ENCODE measurements at regions not wholly inside any gene's neighbourhood (a gene's known extent, or its start where the extent isn't known, plus 50 kb on each side); places are given as distances from the start of the nearest gene placed in this dataset.
"Not testable (repeated sequence)": the region's sequence is repeated elsewhere in the genome, so short reads cannot be mapped to it uniquely, and the experiment has no call there.

DNA sequence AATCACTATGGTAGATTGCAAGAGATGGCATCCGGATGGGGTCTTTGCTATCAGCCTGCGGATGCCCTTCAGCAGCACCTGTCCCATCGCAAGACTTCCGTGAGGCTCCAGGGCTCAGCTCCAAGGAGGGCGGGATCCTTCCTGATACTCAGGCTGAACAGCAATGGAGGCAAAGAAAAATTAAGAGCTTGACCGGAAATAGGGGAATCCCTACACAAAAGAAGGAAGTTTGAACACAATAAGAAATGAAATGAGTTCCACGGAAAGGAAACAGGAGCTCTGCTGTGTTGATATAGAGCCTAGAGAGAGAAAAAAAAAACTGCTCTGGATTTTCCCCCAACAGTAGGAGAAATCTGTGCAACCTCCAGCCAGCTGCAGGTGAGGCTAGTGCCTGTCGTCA, 91.9 kb downstream of the ARL4C start:
- no peak for FAIRE-seq
- no peak for DNase-seq (ENCODE audit: insufficient read length)
- TF ChIP-seq TAF1 (IDR thresholded peaks at IDR 0.05; ENCODE audit: borderline replicate concordance, low read depth, low read length) = no peak
- no peak for TF ChIP-seq POLR2A (IDR thresholded peaks at IDR 0.05; ENCODE audit: low read depth, low read length)
- TF ChIP-seq POLR2AphosphoS5 (IDR thresholded peaks at IDR 0.05; ENCODE audit: low read depth, low read length) = no peak

DNA sequence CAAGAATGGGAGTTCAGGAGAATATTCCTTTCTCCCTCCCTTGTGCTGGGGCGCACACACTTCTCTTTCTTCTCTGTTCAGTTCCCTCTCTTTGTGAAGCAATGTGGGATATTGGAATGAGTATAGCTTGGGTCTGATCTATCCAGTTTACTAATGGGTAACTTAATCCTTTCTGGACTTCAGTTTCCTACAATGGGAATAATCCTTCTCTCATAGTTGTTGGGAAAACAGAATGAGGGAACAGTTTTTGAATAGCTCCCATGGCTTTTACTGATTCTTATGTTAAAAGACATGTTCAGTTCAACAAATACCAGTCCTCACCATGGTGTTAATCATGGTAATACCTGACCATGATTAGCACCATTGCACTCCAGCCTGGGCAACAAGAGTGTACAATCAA, 93.1 kb downstream of the ARL4C start:
- no peak for TF ChIP-seq POLR2A (IDR thresholded peaks at IDR 0.05; ENCODE audit: low read depth, low read length)
- no peak for TF ChIP-seq POLR2AphosphoS5 (IDR thresholded peaks at IDR 0.05; ENCODE audit: low read depth, low read length)
- no peak for TF ChIP-seq TAF1 (IDR thresholded peaks at IDR 0.05; ENCODE audit: borderline replicate concordance, low read depth, low read length)
- FAIRE-seq (no peak), DNase-seq (ENCODE audit: insufficient read length) (no peak)

DNA sequence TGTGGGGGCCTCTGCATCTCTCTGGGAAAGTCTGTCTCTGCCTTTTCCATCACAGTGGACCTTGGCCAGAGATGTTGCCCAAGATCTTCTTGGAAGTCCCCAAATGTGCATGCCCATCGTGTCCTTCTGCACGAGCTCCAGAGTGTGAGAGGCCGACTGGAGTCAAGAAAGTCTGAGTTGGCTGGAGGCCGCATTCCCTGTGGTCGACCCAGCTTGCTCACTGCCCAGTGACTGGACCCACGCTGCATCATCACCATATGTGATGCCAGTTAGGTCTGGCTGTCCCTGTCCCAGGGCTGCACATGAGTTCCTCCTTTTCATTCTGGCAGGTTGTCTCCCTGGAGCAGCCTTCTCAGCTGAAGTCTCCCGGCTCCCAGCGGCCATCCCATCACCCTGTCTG, 93.8 kb downstream of the ARL4C start:
- DNase-seq (ENCODE audit: insufficient read length) (no peak), FAIRE-seq (no peak)
- no peak for TF ChIP-seq POLR2A (IDR thresholded peaks at IDR 0.05; ENCODE audit: low read depth, low read length)
- no peak for TF ChIP-seq POLR2AphosphoS5 (IDR thresholded peaks at IDR 0.05; ENCODE audit: low read depth, low read length)
- no peak for TF ChIP-seq TAF1 (IDR thresholded peaks at IDR 0.05; ENCODE audit: borderline replicate concordance, low read depth, low read length)

DNA sequence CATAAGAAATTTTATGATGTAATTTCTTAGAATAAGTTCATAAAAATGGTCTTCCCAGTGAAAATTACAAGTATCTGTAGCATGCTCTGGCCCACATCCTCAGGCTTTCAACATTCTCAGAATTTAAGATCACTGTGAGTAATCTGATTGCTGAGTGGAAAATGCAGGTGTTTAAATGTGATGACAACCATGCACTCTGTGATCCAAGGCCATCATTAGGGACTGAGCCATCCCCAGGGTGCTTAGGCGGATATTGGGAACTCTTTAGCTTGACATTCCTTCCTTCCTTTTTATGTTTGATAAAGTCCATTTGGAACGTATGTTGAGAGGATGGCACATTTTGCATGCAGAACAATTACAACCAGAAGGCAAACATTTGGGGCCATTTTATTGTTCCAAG, 95.5 kb downstream of the ARL4C start:
- no peak for FAIRE-seq

DNA sequence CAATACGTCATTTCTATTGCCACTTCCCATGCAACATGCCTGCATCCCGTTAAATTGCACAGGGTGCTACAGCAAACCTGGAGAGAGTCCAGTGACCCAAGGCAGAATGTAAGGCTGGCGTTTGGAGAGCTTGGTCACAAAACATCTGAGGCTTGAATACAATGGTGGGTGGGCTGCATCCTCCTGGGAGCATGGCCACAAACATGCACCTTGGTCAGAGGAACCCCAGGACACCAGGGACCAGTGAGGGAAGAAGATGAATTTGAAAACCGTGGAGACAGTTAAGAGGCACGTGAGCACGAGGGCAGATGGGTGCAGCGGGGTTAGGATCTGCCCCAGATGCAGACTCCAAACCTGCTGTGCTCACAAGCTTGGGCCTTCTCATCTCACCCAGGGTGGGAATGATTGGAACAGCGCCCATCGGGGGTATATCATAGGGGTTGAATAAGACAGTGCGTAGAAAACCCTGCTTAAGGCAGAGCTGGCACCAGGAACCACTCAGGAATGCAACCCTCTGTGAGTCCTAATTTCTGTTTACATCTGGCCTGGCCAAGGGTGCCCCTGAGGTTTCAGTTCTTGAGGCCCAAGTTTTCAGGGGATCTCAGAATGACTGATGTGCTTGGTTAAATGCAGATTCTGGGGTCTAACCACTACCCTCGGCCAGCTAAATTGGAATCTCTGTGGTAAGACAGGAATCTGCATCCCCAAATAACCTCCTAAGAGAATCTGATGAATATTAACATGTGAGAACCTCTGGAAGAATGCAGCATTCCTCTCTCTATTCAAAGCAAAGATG, 97.2 kb downstream of the ARL4C start:
- DNase-seq (ENCODE audit: insufficient read length) = no peak
- TF ChIP-seq TAF1 (IDR thresholded peaks at IDR 0.05; ENCODE audit: borderline replicate concordance, low read depth, low read length) = no peak
- no peak for TF ChIP-seq POLR2AphosphoS5 (IDR thresholded peaks at IDR 0.05; ENCODE audit: low read depth, low read length)
- no peak for TF ChIP-seq POLR2A (IDR thresholded peaks at IDR 0.05; ENCODE audit: low read depth, low read length)
- no peak for FAIRE-seq

More for the DNA sequence above, 95.5 kb downstream of the ARL4C start:
- no peak for DNase-seq (ENCODE audit: insufficient read length)
- no peak for TF ChIP-seq TAF1 (IDR thresholded peaks at IDR 0.05; ENCODE audit: borderline replicate concordance, low read depth, low read length)
- TF ChIP-seq POLR2AphosphoS5 (IDR thresholded peaks at IDR 0.05; ENCODE audit: low read depth, low read length) = no peak
- TF ChIP-seq POLR2A (IDR thresholded peaks at IDR 0.05; ENCODE audit: low read depth, low read length) = no peak

DNA sequence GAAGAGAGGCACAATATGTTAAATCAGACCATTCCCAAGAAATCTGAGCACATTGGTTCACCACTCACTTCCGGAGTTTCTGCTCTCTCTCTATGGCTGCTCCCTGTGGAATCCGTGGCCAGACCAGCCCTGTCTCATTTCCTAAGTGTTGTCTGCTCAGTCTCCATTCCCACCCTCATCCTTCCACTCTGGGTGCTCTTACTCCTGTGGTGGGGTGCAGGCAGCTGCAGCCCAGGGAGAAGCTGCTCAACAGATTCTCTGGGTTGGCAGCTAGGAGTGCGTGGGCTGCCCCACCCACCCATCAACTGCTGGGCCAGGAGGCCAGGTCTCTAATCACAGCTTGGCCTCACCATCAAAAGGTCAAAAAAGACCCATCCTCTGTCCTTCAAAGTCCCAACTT, 98.3 kb downstream of the ARL4C start:
- FAIRE-seq = no peak
- no peak for TF ChIP-seq TAF1 (IDR thresholded peaks at IDR 0.05; ENCODE audit: borderline replicate concordance, low read depth, low read length)
- TF ChIP-seq POLR2A (IDR thresholded peaks at IDR 0.05; ENCODE audit: low read depth, low read length) = no peak
- no peak for TF ChIP-seq POLR2AphosphoS5 (IDR thresholded peaks at IDR 0.05; ENCODE audit: low read depth, low read length)

DNA sequence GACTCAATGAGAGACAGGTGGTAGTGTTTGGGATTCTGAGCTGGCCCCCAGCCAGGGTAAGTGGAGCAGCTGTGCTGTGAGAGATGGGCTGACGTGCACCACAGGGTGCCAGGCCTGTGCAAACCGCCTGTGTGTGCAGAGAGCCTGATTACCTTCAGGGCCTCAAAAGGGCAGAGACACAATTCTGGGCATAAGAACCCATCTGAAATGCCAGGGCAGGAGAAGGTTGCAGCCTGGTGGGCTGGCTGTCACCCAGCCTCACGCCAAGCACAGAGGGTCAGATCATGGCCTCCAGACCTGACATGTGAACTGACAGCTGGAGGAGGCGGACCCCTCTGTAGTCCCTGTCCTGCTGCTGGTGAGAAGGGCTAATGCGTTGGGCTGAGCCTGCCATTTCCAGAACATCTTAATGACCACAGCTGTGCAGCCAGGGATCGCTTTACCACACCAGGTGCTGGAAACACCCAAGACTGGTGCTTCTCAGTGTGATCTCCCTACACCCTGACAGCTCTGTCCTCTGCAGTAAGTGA, 100.9 kb downstream of the ARL4C start:
- DNase-seq (ENCODE audit: insufficient read length) (no peak), FAIRE-seq (no peak)
- TF ChIP-seq TAF1 (IDR thresholded peaks at IDR 0.05; ENCODE audit: borderline replicate concordance, low read depth, low read length) = no peak
- TF ChIP-seq POLR2A (IDR thresholded peaks at IDR 0.05; ENCODE audit: low read depth, low read length) = no peak
- no peak for TF ChIP-seq POLR2AphosphoS5 (IDR thresholded peaks at IDR 0.05; ENCODE audit: low read depth, low read length)

More for the DNA sequence above, 98.3 kb downstream of the ARL4C start:
- DNase-seq (ENCODE audit: insufficient read length) = no peak

DNA sequence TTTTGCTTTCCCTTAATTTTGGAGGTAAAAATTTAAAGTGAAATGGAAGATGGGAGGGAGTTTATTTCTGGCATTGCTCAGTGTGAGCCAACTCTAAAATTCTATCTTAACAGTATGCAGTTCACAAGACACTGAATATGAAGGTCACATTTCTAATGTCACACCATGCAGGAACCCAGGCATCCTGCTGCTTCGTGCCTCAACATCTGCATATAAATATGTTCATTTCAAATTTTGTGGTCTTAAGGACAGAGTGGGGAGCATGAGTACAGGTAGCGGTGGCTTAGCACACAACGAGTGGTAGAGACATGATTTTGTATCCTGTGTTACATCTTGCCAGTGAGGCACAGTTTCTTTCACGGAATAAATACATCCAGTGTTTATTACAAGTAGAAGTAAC, 102.4 kb downstream of the ARL4C start:
- TF ChIP-seq POLR2A (IDR thresholded peaks at IDR 0.05; ENCODE audit: low read depth, low read length) (no peak), TAF1 (IDR thresholded peaks at IDR 0.05; ENCODE audit: borderline replicate concordance, low read depth, low read length) (no peak), POLR2AphosphoS5 (IDR thresholded peaks at IDR 0.05; ENCODE audit: low read depth, low read length) (no peak)
- FAIRE-seq = no peak
- DNase-seq (ENCODE audit: insufficient read length) = no peak

DNA sequence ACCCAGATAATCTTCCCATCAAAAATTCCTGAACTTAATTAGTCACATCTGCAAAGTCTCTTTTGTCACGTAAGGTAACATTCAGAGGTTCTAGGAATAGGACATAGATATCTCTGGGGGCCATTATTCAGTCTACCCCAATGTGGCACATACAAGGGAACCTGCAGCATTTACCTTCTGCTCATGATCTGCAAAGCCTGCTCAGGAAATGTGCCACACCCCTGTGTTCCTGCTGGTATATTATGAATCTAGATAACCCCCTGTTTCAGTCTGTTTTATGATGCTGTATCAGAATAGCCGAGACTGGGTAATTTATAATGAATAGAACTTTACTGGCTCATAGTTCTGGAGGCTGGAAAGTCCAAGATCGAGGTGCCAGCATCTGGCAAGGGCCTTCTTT, 103.5 kb downstream of the ARL4C start:
- FAIRE-seq = no peak
- DNase-seq (ENCODE audit: insufficient read length) = no peak
- TF ChIP-seq POLR2AphosphoS5 (IDR thresholded peaks at IDR 0.05; ENCODE audit: low read depth, low read length) (no peak), TAF1 (IDR thresholded peaks at IDR 0.05; ENCODE audit: borderline replicate concordance, low read depth, low read length) (no peak), POLR2A (IDR thresholded peaks at IDR 0.05; ENCODE audit: low read depth, low read length) (no peak)

DNA sequence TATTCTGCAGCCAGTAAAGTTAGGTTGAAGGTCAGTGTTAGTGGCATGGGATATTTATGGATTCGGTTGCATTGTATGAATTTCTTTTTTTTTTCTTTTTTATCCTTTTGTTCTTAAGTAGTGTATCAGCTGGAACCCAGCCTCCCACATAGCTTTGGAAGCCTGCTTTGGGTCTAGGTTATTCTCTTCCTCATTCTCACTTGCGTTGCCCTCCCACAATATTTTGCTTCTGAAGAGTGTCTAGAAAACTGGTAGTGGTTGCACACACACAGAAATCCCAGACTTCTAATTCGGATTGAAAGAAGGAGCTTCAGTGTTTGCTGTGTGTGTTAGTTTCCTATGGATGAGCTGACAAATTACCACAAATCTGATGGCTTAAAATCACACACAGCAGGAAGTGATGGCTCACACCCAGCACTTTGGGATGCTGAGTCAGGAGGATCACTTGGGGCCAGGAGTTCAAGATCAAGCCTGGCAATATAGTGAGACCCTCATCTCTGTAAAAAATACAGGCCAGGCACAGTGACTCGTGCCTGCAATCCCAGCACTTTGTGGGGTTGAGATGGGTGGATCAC, 104.8 kb downstream of the ARL4C start:
- no peak for DNase-seq (ENCODE audit: insufficient read length)

DNA sequence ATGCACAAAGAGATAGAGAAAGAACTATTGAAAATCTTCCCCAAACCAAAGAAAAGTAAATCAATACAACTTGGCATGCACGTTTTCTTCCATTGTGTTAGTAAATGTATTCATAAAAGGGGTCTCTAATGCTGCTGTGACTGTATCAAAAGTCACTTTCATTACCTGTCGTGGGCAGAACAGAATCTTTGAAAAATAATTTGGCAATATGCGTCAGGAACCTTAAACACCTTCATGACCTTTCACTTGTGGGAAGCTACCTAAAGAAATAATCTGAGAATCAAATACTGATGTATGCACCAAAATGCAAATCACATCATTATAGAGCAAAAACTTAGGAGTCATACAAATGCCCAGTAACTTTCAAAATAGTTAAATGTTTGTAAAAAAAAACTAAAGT, 105.3 kb downstream of the ARL4C start:
- FAIRE-seq = no peak
- DNase-seq (ENCODE audit: insufficient read length) = no peak
- TF ChIP-seq TAF1 (IDR thresholded peaks at IDR 0.05; ENCODE audit: borderline replicate concordance, low read depth, low read length) (no peak), POLR2AphosphoS5 (IDR thresholded peaks at IDR 0.05; ENCODE audit: low read depth, low read length) (no peak), POLR2A (IDR thresholded peaks at IDR 0.05; ENCODE audit: low read depth, low read length) (no peak)

More for the DNA sequence above, 104.8 kb downstream of the ARL4C start:
- TF ChIP-seq POLR2AphosphoS5 (IDR thresholded peaks at IDR 0.05; ENCODE audit: low read depth, low read length) (no peak), POLR2A (IDR thresholded peaks at IDR 0.05; ENCODE audit: low read depth, low read length) (no peak)
- no peak for FAIRE-seq

DNA sequence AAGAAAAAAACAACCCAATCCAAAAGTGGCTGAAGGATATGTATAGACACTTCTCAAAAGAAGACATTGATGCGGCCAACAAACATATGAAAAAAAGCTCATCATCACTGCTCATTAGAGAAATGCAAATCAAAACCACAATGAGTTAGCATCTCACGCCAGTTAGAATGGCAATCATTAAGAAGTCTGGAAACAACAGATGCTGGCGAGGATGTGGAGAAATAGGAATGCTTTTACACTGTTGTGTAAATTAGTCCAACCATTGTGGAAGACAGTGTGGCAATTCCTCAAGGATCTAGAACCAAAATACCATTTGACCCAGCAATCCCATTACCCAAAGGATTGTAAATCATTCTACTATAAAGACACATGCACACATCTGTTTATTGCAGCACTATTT, 107.2 kb downstream of the ARL4C start:
- DNase-seq (ENCODE audit: insufficient read length); FAIRE-seq: not testable (repeated sequence)
